ENCODE measurements at regions not wholly inside any gene's neighbourhood (a gene's known extent, or its start where the extent isn't known, plus 50 kb on each side); places are given as distances from the start of the nearest gene placed in this dataset.

DNA sequence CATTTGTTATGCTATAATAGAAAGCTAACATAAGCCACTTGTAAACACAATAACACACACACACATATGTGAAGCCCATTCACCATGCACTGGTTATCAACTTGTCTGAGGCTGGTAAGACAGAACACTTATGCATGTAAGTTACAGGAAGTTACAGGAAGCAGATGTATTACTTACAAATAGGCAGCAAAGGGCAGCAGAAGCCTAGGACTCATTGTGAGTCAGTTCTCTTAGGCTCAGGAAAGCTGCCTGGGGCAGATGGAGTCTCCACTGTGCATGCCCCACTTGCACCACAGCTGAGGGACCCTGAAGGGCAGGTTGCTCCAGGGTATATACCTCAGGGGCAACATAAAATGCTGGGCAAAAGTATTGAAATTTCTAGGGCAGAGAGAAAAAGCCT lies 748.8 kb upstream of the CCDC54 start:
- TF ChIP-seq, protein P1, sequence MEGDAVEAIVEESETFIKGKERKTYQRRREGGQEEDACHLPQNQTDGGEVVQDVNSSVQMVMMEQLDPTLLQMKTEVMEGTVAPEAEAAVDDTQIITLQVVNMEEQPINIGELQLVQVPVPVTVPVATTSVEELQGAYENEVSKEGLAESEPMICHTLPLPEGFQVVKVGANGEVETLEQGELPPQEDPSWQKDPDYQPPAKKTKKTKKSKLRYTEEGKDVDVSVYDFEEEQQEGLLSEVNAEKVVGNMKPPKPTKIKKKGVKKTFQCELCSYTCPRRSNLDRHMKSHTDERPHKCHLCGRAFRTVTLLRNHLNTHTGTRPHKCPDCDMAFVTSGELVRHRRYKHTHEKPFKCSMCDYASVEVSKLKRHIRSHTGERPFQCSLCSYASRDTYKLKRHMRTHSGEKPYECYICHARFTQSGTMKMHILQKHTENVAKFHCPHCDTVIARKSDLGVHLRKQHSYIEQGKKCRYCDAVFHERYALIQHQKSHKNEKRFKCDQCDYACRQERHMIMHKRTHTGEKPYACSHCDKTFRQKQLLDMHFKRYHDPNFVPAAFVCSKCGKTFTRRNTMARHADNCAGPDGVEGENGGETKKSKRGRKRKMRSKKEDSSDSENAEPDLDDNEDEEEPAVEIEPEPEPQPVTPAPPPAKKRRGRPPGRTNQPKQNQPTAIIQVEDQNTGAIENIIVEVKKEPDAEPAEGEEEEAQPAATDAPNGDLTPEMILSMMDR (IDR thresholded peaks at IDR 0.05), result no peak
- no peak for TF ChIP-seq YY1 (IDR thresholded peaks at IDR 0.05; ENCODE audit: low read depth)
- no peak for TF ChIP-seq USF1 (IDR thresholded peaks at IDR 0.05; ENCODE audit: borderline replicate concordance, low read depth)
- TF ChIP-seq, protein P2, sequence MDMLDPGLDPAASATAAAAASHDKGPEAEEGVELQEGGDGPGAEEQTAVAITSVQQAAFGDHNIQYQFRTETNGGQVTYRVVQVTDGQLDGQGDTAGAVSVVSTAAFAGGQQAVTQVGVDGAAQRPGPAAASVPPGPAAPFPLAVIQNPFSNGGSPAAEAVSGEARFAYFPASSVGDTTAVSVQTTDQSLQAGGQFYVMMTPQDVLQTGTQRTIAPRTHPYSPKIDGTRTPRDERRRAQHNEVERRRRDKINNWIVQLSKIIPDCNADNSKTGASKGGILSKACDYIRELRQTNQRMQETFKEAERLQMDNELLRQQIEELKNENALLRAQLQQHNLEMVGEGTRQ (IDR thresholded peaks at IDR 0.05; ENCODE audit: borderline replicate concordance, low read depth, low read length), result no peak

Data from SK-N-SH (cell line).